GM23338 (cell line): ENCODE measurements at regions not wholly inside any gene's neighbourhood (a gene's known extent, or its start where the extent isn't known, plus 50 kb on each side); places are given as distances from the start of the nearest gene placed in this dataset.

ENCODE experiments used
- ATAC-seq: fragments of 200-7000 bp; cut with Tn5 transposase; 3 replicates; pipeline ENCODE4 v1.9.1; 2020
- DNase-seq: peaks from one replicate; pipeline ENCODE4 v3.0.0-alpha.2; 2015; ENCODE audit warnings: low spot score
- H2AFZ ChIP-seq: fragments of 200-600 bp; sonication (generic); 2 replicates; pipeline ENCODE4 v1.8.0; 2016; ENCODE audit warnings: antibody characterized with exemption, mild to moderate bottlenecking, moderate library complexity
- H3F3A ChIP-seq: fragments of 200-600 bp; sonication (generic); replicated peaks from 2 replicates; pipeline ENCODE4 v1.8.0; 2017; ENCODE audit warnings: antibody characterized with exemption, mixed run types, low read depth
- H3K27ac ChIP-seq: fragments of 200-600 bp; sonication (generic); 2 replicates; pipeline ENCODE4 v1.6.1; 2016; ENCODE audit warnings: low read depth
- H3K27me3 ChIP-seq: fragments of 200-600 bp; sonication (generic); 2 replicates; pipeline ENCODE4 v1.8.0; 2016; ENCODE audit warnings: mild to moderate bottlenecking, mixed run types, moderate library complexity; ENCODE audit not compliant: insufficient read depth
- H3K36me3 ChIP-seq: fragments of 200-600 bp; sonication (generic); 2 replicates; pipeline ENCODE4 v1.8.0; 2016; ENCODE audit warnings: mild to moderate bottlenecking; ENCODE audit not compliant: insufficient read depth
- H3K4me1 ChIP-seq: fragments of 200-600 bp; sonication (generic); 2 replicates; pipeline ENCODE4 v1.8.0; 2016; ENCODE audit warnings: mild to moderate bottlenecking, moderate library complexity; ENCODE audit not compliant: insufficient read depth
- H3K4me2 ChIP-seq: fragments of 200-600 bp; sonication (generic); 2 replicates; pipeline ENCODE4 v1.7.1; 2017; ENCODE audit warnings: mixed run types
- H3K4me3 ChIP-seq: fragments of 200-600 bp; sonication (generic); 2 replicates; pipeline ENCODE4 v1.6.1; 2016; ENCODE audit warnings: mixed run types
- H3K79me2 ChIP-seq: fragments of 200-600 bp; sonication (generic); replicated peaks from 2 replicates; pipeline ENCODE4 v1.8.0; 2017; ENCODE audit warnings: mild to moderate bottlenecking; ENCODE audit not compliant: insufficient read depth
- H3K9me2 ChIP-seq: fragments of 200-600 bp; sonication (generic); 2 replicates; pipeline ENCODE4 v1.8.0; 2017; ENCODE audit not compliant: insufficient read depth
- H4K20me1 ChIP-seq: fragments of 200-600 bp; sonication (generic); replicated peaks from 2 replicates; pipeline ENCODE4 v1.8.0; 2017; ENCODE audit warnings: mild to moderate bottlenecking; ENCODE audit not compliant: insufficient read depth
- H3K27ac Mint-ChIP-seq: 2 replicates; pipeline ENCODE4 v1.8.0; 2020; ENCODE audit warnings: inconsistent platforms, mild to moderate bottlenecking, moderate library complexity, mixed read lengths
- H3K27me3 Mint-ChIP-seq: 3 replicates; pipeline ENCODE4 v1.8.0; 2022; ENCODE audit warnings: low read depth, mild to moderate bottlenecking, moderate library complexity, mixed read lengths, inconsistent platforms; ENCODE audit not compliant: insufficient read depth, poor library complexity
- H3K36me3 Mint-ChIP-seq: 3 replicates; pipeline ENCODE4 v1.8.0; 2021; ENCODE audit warnings: low read depth, mild to moderate bottlenecking, inconsistent platforms, moderate library complexity, mixed read lengths
- H3K4me1 Mint-ChIP-seq: 3 replicates; pipeline ENCODE4 v1.8.0; 2020; ENCODE audit warnings: mild to moderate bottlenecking, inconsistent platforms, mixed read lengths
- H3K4me3 Mint-ChIP-seq: 3 replicates; pipeline ENCODE4 v1.8.0; 2021; ENCODE audit warnings: moderate library complexity, mild to moderate bottlenecking, inconsistent platforms, mixed read lengths
- H3K9me3 Mint-ChIP-seq: 3 replicates; pipeline ENCODE4 v1.8.0; 2020; ENCODE audit warnings: moderate library complexity, mild to moderate bottlenecking, inconsistent platforms, mixed read lengths
- CREB1 ChIP-seq: fragments of 250-450 bp; sonication (Bioruptor Pico); IDR thresholded peaks from 2 replicates; pipeline ENCODE4 v1.5.0; 2020; ENCODE audit warnings: low read depth, mild to moderate bottlenecking, moderate library complexity
- CTCF ChIP-seq, 2 experiments: fragments of 200-600 bp in 1 of 2; sonication (generic) in 1 of 2; conservative IDR thresholded peaks; 2 replicates each; pipeline versions ENCODE4 v1.5.1 to v1.6.1; 2016 to 2017; ENCODE audit warnings: antibody characterized with exemption in 2 of 2, low read depth in 2 of 2, mild to moderate bottlenecking in 2 of 2, moderate library complexity in 1 of 2
- ETS1 ChIP-seq: IDR thresholded peaks from 2 replicates; pipeline ENCODE4 v1.6.1; 2016; ENCODE audit warnings: antibody characterized with exemption
- JUNB ChIP-seq: IDR thresholded peaks from one replicate; pipeline ENCODE4 v1.6.1; 2016; ENCODE audit warnings: antibody characterized with exemption; ENCODE audit not compliant: unreplicated experiment
- NANOG ChIP-seq: IDR thresholded peaks from 2 replicates; pipeline ENCODE4 v1.6.1; 2016; ENCODE audit warnings: antibody characterized with exemption, borderline replicate concordance
- POLR2AphosphoS5 ChIP-seq: IDR thresholded peaks from 2 replicates; pipeline ENCODE4 v1.6.1; 2016; ENCODE audit warnings: antibody characterized with exemption, low read depth
- REST ChIP-seq: IDR thresholded peaks from one replicate; pipeline ENCODE4 v1.6.1; 2018; ENCODE audit warnings: antibody characterized with exemption; ENCODE audit not compliant: unreplicated experiment
- STAT1 ChIP-seq: IDR thresholded peaks from one replicate; pipeline ENCODE4 v1.6.1; 2016; ENCODE audit warnings: antibody characterized with exemption; ENCODE audit not compliant: unreplicated experiment
- ZNF114 ChIP-seq: fragments of 250-450 bp; sonication (Bioruptor Pico); IDR thresholded peaks from 2 replicates; pipeline ENCODE4 v1.5.0; 2020; ENCODE audit warnings: mild to moderate bottlenecking, moderate library complexity
- ZNF331 ChIP-seq: fragments of 250-450 bp; sonication (Bioruptor Pico); IDR thresholded peaks from 2 replicates; pipeline ENCODE4 v1.5.0; 2020; ENCODE audit warnings: low read depth, mild to moderate bottlenecking, moderate library complexity
- TF ChIP-seq, protein P1 (sequence below): fragments of 250-450 bp; sonication (Bioruptor Pico); IDR thresholded peaks from 2 replicates; pipeline ENCODE4 v1.5.0; 2020; ENCODE audit warnings: mild to moderate bottlenecking, moderate library complexity

DNA sequence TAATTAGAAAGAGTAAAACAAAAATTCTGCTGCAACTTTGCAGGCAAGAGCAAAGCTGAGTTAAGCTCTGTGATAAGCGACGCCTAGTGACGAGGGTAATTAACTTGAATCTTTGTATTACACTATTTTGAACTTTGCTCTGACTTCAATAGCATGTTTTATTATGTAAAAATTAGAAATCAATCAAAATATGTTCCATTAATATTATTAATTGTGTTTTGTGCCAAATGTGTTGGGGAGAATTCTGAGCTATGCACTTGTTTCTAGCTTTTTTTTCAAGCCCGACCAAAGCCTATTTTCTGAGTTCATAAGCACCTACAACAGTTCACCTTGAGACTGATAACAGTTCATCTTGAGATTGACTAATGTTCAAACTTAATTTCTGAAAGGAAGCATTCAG, 90.1 kb upstream of the PDE3A start:
- Histone ChIP-seq H2AFZ (no peak overlapping the region), H3K27ac (no peak overlapping the region), H3K4me2 (no peak overlapping the region), H3K27me3 (no peaks in the 10 kb centered on the region), H3K36me3 (no peaks in the 10 kb centered on the region), H3F3A (no peaks in the 10 kb centered on the region), H3K4me3 (no peak overlapping the region), H3K4me1 (peaks cover 22% of the 10 kb centered on the region), H4K20me1 (no peaks in the 10 kb centered on the region), H3K9me2 (no peaks in the 10 kb centered on the region), H3K79me2 (no peaks in the 10 kb centered on the region)
- no peaks in the 10 kb centered on the region for H3K36me3 Mint-ChIP-seq
- no peak for DNase-seq
- peaks cover 21% of the 10 kb centered on the region for H3K4me1 Mint-ChIP-seq
- no peak for ATAC-seq
- H3K4me3 Mint-ChIP-seq = no peak overlapping the region
- TF ChIP-seq NANOG = no peak
- TF ChIP-seq JUNB = no peak
- TF ChIP-seq POLR2AphosphoS5 = no peak
- TF ChIP-seq, protein P1, sequence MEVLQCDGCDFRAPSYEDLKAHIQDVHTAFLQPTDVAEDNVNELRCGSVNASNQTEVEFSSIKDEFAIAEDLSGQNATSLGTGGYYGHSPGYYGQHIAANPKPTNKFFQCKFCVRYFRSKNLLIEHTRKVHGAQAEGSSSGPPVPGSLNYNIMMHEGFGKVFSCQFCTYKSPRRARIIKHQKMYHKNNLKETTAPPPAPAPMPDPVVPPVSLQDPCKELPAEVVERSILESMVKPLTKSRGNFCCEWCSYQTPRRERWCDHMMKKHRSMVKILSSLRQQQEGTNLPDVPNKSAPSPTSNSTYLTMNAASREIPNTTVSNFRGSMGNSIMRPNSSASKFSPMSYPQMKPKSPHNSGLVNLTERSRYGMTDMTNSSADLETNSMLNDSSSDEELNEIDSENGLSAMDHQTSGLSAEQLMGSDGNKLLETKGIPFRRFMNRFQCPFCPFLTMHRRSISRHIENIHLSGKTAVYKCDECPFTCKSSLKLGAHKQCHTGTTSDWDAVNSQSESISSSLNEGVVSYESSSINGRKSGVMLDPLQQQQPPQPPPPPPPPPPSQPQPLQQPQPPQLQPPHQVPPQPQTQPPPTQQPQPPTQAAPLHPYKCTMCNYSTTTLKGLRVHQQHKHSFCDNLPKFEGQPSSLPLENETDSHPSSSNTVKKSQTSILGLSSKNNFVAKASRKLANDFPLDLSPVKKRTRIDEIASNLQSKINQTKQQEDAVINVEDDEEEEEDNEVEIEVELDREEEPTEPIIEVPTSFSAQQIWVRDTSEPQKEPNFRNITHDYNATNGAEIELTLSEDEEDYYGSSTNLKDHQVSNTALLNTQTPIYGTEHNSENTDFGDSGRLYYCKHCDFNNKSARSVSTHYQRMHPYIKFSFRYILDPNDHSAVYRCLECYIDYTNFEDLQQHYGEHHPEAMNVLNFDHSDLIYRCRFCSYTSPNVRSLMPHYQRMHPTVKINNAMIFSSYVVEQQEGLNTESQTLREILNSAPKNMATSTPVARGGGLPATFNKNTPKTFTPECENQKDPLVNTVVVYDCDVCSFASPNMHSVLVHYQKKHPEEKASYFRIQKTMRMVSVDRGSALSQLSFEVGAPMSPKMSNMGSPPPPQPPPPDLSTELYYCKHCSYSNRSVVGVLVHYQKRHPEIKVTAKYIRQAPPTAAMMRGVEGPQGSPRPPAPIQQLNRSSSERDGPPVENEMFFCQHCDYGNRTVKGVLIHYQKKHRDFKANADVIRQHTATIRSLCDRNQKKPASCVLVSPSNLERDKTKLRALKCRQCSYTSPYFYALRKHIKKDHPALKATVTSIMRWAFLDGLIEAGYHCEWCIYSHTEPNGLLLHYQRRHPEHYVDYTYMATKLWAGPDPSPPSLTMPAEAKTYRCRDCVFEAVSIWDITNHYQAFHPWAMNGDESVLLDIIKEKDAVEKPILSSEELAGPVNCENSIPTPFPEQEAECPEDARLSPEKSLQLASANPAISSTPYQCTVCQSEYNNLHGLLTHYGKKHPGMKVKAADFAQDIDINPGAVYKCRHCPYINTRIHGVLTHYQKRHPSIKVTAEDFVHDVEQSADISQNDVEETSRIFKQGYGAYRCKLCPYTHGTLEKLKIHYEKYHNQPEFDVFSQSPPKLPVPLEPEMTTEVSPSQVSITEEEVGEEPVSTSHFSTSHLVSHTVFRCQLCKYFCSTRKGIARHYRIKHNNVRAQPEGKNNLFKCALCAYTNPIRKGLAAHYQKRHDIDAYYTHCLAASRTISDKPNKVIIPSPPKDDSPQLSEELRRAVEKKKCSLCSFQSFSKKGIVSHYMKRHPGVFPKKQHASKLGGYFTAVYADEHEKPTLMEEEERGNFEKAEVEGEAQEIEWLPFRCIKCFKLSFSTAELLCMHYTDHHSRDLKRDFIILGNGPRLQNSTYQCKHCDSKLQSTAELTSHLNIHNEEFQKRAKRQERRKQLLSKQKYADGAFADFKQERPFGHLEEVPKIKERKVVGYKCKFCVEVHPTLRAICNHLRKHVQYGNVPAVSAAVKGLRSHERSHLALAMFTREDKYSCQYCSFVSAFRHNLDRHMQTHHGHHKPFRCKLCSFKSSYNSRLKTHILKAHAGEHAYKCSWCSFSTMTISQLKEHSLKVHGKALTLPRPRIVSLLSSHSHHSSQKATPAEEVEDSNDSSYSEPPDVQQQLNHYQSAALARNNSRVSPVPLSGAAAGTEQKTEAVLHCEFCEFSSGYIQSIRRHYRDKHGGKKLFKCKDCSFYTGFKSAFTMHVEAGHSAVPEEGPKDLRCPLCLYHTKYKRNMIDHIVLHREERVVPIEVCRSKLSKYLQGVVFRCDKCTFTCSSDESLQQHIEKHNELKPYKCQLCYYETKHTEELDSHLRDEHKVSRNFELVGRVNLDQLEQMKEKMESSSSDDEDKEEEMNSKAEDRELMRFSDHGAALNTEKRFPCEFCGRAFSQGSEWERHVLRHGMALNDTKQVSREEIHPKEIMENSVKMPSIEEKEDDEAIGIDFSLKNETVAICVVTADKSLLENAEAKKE (CRISPR knock-in tag) = no peak
- no peak for TF ChIP-seq STAT1
- TF ChIP-seq ZNF331 = no peak
- TF ChIP-seq ZNF114 (CRISPR knock-in tag) = no peak
- no peak for TF ChIP-seq ETS1
- no peak for TF ChIP-seq CTCF (conservative IDR thresholded peaks at IDR 0.05; ENCODE audit: low read depth in 2 of 2)
- no peak for TF ChIP-seq REST
- TF ChIP-seq CREB1 = no peak
- peak overlapping the region; percentile 15; the same call in 1 of the 2 replicates for H3K27ac Mint-ChIP-seq
- H3K9me3 Mint-ChIP-seq = no peaks in the 10 kb centered on the region
- no peaks in the 10 kb centered on the region for H3K27me3 Mint-ChIP-seq
